CD4-positive, alpha-beta T cell treated with Interferon gamma for 1 hour (primary cell): ENCODE measurements at regions not wholly inside any gene's neighbourhood (a gene's known extent, or its start where the extent isn't known, plus 50 kb on each side); places are given as distances from the start of the nearest gene placed in this dataset.

Experiments used
- DNase-seq: peaks from one replicate; pipeline ENCODE4 v3.0.0-alpha.2; 2020

DNA sequence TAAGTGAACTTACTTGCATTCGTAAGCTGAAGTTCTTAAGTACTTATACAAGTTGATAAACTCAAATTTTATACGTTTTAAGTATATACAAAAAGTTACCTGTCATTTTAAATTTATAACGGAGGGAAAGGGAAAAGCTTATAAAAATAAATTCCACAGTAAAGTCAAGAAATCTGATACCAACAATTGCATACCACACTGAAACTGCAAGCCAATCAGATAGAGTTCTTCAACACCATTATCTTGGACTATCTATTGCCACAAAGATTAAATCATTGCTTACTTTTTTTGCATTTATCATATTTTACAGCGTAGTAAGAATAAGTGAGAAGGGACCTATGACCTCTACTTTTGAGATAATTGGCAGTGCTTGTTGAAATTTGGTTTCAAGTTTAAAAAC lies 386.7 kb downstream of the TFAP2A start:
- no peak for DNase-seq

DNA sequence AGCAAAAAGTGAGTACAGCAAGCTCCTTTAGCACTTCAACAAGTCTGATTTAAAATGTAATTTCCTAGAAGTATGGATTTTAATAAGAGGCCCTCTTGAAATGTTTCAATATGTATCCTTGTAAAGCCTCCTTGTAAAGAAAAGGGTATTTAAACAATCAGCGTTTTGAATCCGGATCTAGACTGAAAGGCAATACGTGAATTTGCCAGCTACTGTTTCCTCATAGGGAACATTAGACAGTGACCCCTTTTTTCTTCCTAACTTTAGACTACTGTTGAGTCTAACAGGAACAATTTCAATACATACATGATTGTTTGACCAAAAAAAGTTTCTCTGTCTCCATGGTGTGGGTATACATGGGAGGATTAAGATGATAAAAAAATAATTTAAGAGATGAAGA lies 395.0 kb downstream of the TFAP2A start:
- no peak for DNase-seq

DNA sequence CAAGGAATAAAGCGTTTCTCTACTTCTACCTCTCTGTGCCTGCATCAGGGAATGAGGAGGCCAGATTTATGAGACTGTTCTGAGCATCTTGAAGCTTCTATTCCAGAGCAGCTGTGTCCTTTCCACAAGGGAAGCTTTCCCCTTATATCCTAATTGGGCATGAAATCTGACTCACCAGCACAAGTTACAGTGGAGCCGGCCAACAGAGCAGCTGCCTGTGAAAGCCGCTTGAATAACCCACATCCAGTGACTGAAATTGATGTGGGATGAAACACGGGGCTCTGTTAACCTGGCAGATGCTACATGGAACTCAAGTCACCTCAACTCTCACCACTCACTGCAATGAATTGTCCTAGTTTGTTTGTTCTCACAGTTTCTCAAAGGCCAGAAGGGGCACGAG lies 400.3 kb downstream of the TFAP2A start:
- DNase-seq = no peak

DNA sequence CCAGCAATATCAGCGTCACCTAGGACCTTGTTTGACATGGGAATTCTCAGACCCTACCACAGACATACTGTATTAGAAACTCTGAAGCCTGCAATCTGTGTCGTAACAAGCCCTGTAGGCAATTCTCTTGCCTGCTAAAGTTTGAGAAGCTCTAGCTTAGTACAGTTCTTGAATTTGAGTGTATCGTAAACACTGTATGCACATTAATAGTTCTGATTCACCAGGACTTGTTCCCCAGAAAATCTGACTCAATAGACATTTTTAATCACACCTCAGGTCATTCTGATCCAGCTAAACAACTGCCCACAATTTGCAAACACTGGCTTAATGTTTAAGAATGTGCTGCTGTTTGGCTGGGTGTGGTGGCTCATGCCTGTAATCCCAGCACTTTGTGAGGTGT lies 414.3 kb downstream of the TFAP2A start:
- no peak for DNase-seq

DNA sequence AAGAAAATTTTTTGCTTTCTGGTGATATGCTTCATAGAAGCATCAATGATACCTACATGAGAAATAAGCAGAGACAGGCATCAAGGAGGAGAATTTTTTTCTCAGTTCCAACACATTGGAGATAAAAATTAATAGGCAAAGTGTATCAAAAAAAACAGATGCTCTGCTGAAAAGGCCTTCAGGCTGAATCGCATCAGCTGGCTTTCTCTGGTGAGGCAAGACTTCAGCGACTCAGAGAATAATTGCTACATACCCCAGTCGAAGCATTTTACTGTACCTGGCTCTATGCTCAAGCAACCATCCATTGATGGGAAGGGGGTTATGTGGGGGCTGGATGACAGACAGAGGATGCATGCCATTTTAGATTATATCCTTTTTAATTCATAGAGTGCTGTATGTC lies 415.1 kb downstream of the TFAP2A start:
- no peak for DNase-seq

DNA sequence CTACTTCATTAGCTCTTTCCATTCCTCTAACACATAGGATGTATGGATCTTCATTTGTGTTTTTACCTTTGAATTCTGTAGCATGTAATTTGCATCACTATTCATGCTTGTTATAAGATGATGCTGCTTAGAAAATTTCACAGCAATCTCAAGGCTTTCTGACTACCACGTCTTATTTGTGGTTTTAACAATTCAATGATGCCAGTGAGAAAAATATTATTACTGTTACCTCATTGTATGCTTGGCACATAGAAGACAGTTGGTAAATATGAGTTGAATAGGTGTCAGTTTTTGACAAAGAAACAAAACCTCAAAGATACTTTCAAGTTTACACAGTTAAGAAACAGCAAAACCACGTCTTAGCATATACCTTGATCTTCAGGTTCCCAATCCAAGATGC lies 428.6 kb downstream of the TFAP2A start:
- DNase-seq = no peak

DNA sequence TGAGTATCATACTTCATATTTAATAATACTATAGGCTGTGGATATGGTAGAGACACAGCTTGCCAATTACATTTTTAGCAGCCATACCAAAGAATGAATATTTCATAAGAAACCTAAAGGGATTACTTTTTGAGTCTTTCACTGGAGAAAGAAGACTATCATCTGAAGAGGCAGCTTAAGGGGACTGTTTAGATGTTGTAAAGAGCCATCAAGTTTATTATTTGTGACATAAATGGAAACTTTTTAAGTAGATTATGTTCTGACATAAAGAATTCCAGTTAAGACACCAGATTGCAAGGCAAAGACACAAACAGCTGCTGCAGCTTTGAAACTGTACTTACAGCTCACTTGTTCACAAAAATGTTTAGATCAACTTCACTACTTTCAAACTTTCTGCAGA lies 429.4 kb downstream of the TFAP2A start:
- no peak for DNase-seq

DNA sequence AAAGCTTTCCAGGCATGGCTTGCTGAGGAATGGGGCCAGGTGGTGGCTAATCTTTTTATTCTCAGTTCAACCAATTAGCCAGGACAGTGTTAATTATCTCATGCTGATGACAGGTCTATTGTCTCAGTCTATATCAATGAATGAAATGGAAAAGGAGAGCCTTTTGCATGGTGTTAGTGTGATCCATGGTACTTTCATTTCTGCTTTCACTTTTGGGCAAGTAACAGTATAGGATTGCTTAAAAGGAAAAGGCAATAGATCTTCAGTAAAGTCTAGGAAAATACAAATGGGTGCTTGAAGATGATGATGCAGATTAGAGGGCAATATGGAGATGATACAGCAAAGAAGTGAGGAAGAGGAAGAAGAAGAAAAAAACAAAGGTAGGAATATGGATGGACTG lies 430.3 kb downstream of the TFAP2A start:
- DNase-seq = no peak

DNA sequence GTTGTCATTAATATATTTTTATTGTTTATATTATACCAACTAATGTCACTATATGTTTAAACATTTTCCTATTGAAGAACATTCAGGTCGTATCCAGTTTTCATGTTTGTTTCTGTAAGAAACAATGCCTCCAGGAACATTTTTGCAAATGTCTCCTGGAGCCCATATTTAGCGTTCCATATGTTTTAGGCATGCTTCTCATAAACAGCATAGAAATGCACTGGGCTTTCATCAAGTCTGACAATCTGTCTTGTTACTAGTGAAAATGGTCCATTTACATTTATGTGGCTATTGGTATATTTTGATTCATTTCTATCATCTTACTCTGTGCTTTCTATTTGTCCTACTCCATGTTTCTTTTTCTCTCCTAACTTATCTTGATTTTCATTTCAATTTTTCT lies 431.7 kb downstream of the TFAP2A start:
- DNase-seq = no peak

DNA sequence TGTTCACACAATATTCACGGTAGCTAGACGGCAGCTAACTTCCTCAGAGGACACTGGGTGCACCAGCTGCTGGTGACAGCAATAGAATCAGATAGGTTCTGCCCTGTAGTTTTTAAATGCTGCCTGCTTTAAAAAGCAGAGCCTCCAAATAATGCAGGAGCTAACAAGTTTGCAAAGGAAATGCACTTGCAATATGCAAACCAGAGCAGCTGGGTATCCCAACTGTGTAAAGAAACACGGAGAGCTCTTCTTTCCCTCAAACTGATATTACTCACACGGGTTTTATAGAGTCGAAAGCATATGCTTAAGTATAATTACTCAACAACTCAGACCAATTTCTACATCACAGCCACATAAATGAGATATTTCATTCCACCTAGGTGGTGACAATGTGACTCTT lies 432.7 kb downstream of the TFAP2A start:
- DNase-seq = no peak

DNA sequence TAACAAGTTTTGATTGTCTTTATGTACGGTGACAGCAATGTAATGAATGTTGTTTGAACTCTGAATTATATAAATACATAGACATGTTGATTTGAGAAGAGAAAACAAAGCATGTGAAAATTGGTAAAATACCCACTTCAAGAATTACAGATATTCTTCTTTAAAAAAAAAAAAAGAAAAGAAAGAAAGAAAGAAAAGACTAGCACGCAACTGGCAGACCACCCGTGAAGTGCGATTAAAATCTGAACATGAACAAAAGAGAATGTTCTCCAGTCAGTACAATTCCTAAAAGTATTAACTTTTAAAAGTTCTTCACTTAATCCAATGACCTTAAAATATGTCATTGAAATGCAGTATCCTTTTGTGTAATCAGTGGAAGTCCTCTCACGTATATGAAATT lies 434.9 kb downstream of the TFAP2A start:
- DNase-seq = no peak

DNA sequence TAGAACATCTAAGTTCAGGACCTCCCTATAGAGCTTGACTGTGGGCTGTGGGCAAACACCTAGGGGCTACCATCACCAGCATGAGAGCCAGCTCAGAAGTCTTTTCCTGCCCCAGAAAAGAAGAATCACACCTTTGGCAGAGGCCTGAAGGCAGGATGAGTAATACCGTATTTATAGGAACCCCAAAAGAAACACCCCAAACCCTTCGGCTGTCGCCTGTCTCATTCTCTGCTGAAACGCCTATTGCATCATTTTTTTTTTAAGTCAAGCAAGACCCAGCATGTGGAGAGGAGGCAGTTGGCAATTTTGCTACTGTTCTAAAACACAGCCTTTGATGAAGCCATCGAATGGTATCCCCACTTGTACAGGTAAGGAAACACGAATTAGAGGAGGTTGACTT lies 436.4 kb downstream of the TFAP2A start:
- DNase-seq = no peak

DNA sequence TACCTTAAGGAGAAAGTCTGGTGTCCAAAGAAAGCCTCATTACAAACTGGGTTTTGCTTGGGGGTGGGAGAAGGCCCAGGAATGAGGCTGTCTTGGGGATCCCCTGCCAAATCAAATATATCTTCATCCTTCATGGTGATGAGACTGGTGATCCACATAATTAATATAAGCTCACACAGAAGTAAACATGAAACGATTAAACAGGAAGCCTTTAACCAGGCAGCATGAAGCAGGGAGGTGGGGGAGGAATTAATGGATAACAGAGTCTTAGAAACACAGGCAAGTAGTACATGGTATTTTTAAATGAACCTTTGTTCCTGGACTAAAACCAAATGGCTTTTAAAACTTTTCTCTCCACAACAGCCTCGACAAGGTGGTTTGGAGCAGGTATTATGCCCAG lies 437.5 kb downstream of the TFAP2A start:
- DNase-seq = no peak

DNA sequence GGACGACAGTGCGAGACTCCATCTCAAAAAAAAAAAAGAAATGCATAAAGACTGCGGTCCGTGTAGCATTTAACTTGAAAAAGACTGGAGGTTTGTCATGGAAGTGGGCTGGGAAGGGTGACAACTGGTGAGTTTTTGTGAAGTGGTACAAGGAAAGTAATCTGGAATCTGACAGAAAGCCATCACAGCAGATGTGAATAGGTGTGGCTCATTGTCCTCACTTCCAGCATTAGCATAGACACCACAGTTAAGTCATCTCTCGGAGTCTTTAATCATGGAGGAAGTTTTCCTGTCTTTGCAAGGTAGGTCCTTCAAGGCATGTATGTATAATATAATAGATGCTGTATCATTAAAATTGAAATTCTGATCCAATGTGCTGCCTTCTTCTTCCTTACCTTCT lies 453.2 kb downstream of the TFAP2A start:
- DNase-seq = no peak

DNA sequence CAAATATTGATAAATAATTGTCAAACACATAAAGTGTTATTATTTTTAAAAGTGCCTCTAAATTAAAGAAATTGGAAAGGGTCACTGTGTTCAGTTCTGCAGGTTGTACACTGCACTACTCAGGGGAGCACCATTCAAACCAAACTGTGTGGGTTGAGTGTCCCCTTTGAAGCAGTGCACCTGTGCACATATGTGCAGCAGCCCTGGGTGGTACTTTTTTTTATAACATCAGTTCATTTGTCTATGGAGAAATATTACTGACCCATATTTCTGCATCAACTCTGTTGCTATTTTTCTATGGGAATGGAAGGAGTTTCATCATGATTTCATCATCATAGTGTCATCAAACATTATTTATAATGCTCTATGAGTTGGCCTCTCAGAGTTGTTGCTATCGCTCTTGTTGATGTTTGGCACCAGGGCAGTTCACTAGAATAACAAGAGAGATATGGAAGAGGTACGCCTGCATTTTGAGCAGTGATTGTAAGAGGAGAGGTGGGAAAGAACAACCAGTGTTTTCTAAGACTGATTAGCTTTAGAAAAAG lies 457.6 kb downstream of the TFAP2A start:
- DNase-seq = no peak

DNA sequence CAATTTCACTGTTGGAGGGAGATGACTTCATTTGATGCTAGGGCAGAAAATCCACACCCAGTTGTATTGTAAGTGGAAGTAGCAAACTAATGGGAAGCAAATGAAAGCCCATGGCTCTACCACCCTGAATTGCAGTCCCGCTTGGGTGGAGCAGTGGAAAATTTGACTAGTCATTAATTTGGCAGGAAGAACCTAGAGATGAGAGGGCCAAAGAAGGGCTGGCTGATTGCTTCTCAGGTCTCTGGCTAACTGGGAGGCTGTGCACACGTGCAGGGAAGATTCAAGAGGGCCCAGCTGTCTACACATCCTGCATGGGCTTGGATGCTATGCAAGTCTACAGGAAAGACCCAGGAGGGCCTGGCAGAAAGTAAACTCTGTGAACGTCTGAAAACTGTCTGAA lies 466.2 kb downstream of the TFAP2A start:
- no peak for DNase-seq

DNA sequence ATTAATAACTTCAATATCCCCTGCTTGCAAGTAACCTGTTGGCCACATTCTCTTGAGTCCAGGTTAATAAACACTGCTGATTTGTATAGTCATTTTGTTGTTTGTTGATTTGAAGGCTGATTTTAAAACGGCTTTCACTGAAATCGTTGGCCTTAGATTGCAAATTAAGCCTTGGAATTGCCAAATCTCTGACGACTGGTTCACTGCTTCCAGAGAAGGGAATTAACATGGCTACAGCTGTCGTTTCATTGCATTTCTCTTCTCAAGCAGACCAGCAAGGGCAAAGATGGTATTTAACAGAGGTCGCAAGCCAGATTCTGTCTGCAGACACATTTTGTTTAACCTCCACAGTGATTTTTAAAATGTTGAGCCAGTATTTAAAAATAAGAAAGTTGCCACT lies 470.9 kb downstream of the TFAP2A start:
- DNase-seq = no peak

DNA sequence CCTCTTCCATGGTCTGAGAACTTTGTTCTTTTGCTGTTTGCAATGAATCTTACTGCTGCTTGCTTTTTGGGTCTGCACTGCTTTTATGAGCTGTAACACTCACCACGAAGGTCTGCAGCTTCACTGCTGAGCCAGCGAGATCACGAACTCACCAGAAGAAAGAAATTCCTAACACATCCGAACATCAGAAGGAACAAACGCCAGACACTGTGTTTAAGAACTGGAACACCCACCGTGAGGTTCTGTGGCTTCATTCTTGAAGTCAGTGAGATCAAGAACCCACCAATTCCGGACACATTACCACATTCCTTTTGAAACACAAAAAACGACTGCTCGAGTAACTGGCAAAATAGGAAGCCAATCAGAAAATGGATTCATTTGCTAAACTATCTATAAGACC lies 471.8 kb downstream of the TFAP2A start:
- DNase-seq = no peak

DNA sequence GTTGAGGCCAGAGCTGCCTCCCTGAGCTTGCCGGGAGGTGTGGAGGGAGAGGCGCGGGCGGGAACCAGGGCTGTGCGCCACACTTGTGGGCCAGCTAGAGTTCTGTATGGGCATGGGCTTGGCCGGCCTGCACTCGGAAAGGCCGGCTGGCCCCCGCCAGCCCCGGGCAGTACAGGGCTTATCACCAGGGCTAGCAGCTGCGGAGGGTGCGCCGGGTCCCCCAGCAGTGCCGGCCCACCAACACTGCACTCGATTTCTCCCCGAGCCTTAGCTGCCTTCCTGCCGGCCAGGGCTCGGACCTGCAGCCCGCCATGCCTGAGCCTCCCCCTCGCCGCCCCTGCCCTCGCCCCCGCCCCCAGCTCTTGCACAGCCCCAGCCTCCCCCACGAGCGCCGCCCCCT lies 472.7 kb downstream of the TFAP2A start:
- DNase-seq = no peak

DNA sequence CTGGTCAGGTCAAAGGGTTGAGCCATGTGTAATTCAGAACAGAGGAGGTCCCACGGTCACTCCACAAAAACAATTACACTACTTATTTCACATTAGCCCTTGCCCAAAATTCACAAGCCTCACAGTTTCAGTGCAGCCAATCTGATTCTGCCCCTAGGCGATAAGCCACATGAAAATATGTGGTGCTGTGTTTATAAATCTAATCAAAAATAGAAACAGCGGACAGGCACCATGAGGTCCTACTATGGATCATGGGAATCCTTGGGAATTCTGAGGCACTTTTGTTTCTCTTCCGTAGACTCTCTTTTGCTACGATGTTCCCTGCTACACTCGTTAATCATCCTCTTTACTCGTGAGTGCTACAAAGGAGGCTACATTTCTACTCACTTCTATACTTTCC lies 476.1 kb downstream of the TFAP2A start:
- DNase-seq = no peak

DNA sequence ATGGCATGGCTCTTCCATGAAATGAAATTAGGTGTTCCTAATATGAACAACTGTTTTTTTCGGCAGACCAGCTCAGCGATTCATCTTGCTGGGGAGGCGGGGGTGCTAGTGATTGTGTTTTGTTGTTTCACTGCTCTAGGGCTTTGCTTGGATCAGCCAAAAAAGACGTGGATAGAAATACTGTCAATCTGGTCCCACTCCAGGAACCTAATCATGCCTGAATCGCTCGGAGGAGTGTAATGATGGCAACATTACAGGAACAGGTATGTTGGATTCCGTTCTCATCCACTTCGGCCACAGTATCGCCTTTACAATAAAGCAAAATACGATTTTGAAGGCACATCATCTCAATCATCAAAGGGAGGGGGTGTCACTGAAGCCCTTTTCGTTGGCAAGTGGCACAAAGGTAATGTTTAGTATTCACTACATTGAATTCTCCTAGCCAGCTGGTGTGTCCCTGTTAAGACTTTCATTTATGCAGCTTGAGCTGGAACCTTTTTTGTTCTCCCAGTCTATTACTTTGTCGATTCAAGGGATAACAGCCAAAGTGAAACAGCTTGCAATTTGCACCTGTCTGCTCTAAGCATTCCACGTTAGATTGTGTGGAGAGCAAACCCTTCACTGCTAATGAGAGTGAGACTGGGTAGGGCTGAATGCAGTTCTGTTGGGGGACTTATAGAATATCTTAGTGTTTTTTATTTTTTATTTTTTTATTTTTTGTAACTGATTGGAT lies 477.7 kb downstream of the TFAP2A start:
- no peak for DNase-seq

DNA sequence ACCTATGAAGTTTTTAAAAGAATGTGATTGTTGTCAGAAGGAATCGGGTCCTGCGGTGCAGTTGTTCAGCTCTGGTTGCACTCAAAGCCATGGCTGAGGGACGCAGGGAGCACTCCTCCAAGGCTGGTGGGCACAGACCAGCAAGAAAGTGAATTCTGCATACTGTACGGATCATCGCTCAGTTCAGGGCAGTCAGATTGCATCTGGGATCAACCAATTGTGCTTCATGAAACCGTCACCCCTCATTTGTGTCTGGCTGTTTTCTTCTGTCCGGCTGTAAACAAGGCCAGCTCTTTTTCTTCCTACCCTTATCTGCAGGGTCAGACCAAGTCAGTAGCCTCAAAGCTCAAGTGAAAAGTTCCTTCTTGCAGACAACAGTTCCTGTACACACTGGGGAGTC lies 478.3 kb downstream of the TFAP2A start:
- no peak for DNase-seq

DNA sequence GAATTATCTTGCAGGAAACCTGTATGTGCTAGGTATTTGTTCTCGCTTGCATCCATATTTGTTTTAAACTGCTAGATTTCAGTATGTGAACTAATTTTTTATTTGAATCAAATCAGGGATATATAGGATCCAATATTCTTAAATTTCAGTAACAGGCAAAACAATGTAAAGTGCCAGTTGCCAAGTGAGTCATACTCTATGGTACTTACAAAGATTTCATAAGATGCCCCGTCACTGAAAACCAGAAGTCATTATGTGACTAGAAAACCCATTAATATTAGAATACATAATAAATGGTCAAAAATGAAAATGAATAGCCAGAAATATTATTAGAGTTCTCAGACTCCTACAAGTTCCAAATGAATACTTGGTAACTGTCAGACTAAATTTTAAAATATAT lies 481.2 kb downstream of the TFAP2A start:
- DNase-seq = no peak

DNA sequence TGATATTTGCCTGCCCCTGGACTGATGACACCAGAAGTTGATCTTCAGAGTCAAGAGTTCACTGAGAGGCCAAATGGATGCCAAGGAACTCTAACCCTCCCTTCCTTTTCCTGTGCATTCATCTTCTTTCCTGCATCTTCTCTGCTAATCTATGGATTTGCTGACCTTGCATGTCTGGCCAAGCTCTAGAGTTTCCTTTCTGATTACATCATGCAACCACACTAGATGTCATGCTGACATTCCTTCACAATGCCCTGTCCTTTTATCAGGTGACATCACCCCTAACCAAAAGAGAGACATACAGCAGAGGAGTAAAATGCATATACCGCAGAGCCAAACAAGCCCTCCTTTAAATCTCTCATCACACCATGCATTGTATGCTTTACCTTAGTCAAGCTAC lies 487.6 kb downstream of the TFAP2A start:
- no peak for DNase-seq

DNA sequence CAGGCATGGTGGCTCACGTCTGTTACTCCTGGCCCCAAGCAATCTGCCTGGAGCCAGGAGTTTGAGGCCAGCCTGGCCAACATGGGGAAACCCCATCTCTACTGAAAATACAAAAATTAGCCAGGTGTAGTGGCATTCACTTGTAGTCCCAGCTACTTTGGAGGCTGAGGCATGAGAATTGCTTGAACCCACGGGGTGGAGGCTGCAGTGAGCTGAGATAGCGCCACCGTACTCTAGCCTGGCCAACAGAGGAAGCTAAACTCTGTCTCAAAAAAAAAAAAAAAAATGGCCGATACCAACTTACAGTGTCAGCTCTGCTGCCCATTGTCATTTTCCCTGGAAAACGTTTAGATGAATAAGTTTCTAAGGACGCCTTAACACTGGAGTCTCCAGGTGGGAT lies 489.9 kb downstream of the TFAP2A start:
- no peak for DNase-seq
